ENCODE measurements at regions not wholly inside any gene's neighbourhood (a gene's known extent, or its start where the extent isn't known, plus 50 kb on each side); places are given as distances from the start of the nearest gene placed in this dataset.

- TF ChIP-seq, protein P1, sequence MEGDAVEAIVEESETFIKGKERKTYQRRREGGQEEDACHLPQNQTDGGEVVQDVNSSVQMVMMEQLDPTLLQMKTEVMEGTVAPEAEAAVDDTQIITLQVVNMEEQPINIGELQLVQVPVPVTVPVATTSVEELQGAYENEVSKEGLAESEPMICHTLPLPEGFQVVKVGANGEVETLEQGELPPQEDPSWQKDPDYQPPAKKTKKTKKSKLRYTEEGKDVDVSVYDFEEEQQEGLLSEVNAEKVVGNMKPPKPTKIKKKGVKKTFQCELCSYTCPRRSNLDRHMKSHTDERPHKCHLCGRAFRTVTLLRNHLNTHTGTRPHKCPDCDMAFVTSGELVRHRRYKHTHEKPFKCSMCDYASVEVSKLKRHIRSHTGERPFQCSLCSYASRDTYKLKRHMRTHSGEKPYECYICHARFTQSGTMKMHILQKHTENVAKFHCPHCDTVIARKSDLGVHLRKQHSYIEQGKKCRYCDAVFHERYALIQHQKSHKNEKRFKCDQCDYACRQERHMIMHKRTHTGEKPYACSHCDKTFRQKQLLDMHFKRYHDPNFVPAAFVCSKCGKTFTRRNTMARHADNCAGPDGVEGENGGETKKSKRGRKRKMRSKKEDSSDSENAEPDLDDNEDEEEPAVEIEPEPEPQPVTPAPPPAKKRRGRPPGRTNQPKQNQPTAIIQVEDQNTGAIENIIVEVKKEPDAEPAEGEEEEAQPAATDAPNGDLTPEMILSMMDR (IDR thresholded peaks at IDR 0.05), result no peak
- no peak for TF ChIP-seq POLR2A (IDR thresholded peaks at IDR 0.05)
These were observed 205.7 kb downstream of the ANKRD60 start for GRCh38 chr20:58022711-58023110.

All from esophagus squamous epithelium (tissue), 4 donors.